GM13976 (cell line): ENCODE measurements at regions not wholly inside any gene's neighbourhood (a gene's known extent, or its start where the extent isn't known, plus 50 kb on each side); places are given as distances from the start of the nearest gene placed in this dataset.
"Not testable (repeated sequence)": the region's sequence is repeated elsewhere in the genome, so short reads cannot be mapped to it uniquely, and the experiment has no call there.

Experiments used
- DNase-seq: peaks from one replicate; pipeline ENCODE4 v3.0.0; 2012; ENCODE audit warnings: low spot score
- CTCF ChIP-seq: IDR thresholded peaks from 2 replicates; pipeline ENCODE4 v1.5.1; 2012; ENCODE audit warnings: borderline replicate concordance, mild to moderate bottlenecking; ENCODE audit not compliant: insufficient read depth; ENCODE audit errors: extremely low read depth, missing control alignments, control extremely low read depth
- in situ Hi-C: fragments of 300-500 bp; cut with MboI; formaldehyde crosslinking; loops from one replicate; pipeline ENCODE4 v1.12.0; 2022; ENCODE audit warnings: low sequenced_read_pairs, mixed read lengths, inconsistent platforms; ENCODE audit not compliant: unreplicated experiment

DNA sequence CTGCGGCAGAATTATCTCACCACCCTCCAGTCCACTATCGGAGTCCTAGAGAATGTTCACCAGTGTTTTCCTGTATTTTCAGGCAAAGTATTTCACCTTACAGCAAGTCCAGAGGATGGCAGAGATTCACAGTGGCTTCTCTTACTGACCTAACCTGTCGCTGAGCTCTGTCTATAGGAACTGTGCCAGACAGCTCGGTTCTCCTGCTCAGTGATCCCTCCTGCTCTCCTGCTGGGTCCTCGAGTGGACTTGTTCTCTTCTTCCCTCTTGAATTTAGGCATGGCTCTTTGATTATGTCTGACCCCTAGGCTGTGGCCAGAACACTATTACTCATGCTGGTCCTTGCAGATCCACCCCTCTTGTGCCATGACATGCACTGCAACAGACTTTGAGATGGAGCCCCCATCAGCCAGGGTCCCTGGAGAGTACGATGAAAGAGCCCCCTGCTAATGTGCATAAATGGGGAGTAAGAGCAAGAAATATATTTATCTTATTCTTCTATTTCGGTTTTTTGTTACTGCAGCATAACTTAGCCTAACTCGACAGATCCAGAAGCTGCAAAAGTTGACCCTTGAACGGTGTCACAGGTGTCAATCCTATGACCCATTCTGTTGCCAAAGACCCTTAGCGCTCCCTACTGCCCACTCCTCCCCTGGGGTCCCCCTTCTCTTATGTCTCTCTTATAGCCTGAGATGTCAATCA is 439.4 kb downstream of the ZNF536 start:
- in situ Hi-C loops: no loop called here
- no peak for TF ChIP-seq CTCF
- DNase-seq: no peak

GRCh38 chr19:30810726-30811125 is 438.5 kb downstream of the ZNF536 start:
- DNase-seq: no peak
- in situ Hi-C loops: no loop called here
- TF ChIP-seq CTCF: no peak

DNA sequence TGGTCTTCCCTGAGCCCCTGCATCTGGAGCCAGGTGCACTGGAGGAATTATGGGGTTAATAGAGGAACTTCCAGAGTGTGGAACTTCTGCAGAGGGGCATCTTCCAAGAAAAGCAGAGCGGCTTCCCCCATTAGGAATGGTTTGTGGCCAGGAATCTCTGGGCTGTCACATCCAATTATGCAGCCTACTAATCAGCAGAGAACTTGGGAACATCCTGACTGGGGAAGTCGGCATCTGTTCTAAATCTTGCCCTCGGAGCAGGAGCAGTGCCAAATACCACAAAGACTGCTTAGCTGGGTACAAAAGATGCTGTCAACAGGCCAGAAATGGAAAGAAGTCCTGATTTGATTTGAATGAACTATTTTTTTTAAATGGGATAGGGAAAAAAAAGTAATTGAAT is 435.1 kb downstream of the ZNF536 start:
- TF ChIP-seq CTCF: no peak

GRCh38 chr19:30806311-30806710 is 434.1 kb downstream of the ZNF536 start:
- no peak for TF ChIP-seq CTCF
- in situ Hi-C loops: no loop called here
- DNase-seq: no peak

More for the DNA sequence above, 435.1 kb downstream of the ZNF536 start:
- in situ Hi-C loops: no loop called here
- no peak for DNase-seq

- DNase-seq: no peak
- TF ChIP-seq CTCF: no peak
- in situ Hi-C loops: no loop called here
Observed at GRCh38 chr19:30804751-30805150, 432.6 kb downstream of the ZNF536 start.

DNA sequence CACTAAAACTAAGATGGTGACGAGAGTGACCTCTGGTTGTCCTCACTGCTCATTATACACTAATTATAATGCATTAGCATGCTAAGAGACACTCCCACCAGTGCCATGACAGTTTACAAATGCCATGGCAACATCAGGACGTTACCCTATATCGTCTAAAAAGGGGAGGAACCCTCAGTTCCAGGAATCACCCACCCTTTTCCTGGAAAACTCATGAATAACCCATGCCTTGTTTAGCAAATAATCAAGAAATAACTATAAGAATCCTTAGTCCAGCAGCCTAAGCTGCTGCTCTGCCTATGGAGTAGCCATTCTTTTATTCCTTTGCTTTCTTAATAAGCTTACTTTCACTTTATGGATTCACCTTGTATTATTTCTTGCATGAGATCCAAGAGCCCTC is 432.1 kb downstream of the ZNF536 start:
- in situ Hi-C loops, DNase-seq: not testable (repeated sequence)

GRCh38 chr19:30802424-30803013 is 430.3 kb downstream of the ZNF536 start:
- TF ChIP-seq CTCF: no peak
- in situ Hi-C loops: no loop called here
- DNase-seq: no peak
